ENCODE measurements at regions not wholly inside any gene's neighbourhood (a gene's known extent, or its start where the extent isn't known, plus 50 kb on each side); places are given as distances from the start of the nearest gene placed in this dataset.
A peak's percentile ranks its signal among the peaks of the same experiment; 100 is the strongest.

- no peak overlapping the region for H3K4me3 ChIP-seq (ENCODE audit: low read depth, low read length)
- TF ChIP-seq, protein P1, sequence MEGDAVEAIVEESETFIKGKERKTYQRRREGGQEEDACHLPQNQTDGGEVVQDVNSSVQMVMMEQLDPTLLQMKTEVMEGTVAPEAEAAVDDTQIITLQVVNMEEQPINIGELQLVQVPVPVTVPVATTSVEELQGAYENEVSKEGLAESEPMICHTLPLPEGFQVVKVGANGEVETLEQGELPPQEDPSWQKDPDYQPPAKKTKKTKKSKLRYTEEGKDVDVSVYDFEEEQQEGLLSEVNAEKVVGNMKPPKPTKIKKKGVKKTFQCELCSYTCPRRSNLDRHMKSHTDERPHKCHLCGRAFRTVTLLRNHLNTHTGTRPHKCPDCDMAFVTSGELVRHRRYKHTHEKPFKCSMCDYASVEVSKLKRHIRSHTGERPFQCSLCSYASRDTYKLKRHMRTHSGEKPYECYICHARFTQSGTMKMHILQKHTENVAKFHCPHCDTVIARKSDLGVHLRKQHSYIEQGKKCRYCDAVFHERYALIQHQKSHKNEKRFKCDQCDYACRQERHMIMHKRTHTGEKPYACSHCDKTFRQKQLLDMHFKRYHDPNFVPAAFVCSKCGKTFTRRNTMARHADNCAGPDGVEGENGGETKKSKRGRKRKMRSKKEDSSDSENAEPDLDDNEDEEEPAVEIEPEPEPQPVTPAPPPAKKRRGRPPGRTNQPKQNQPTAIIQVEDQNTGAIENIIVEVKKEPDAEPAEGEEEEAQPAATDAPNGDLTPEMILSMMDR (IDR thresholded peaks at IDR 0.05; ENCODE audit: low read depth, low read length), result no peak
- in situ Hi-C loops (cut with HindIII; ENCODE audit: low sequenced_read_pairs), result no loop called here
- no peak for DNase-seq (ENCODE audit: low read depth, low spot score)
Observed at GRCh38 chr15:38698254-38698653, 133.6 kb upstream of the RASGRP1 start.

GRCh38 chr15:38699633-38700230 lies 135.1 kb upstream of the RASGRP1 start:
- H3K4me3 ChIP-seq (ENCODE audit: low read depth, low read length), result no peak overlapping the region
- in situ Hi-C loops (cut with HindIII; ENCODE audit: low sequenced_read_pairs), result no loop called here
- peak; percentile 58 for DNase-seq (ENCODE audit: low read depth, low spot score)
- TF ChIP-seq, protein P1 (IDR thresholded peaks at IDR 0.05; ENCODE audit: low read depth, low read length), result peak; percentile 93

GRCh38 chr15:38701149-38701548 lies 136.5 kb upstream of the RASGRP1 start:
- TF ChIP-seq, protein P1 (IDR thresholded peaks at IDR 0.05; ENCODE audit: low read depth, low read length), result no peak
- no peak overlapping the region for H3K4me3 ChIP-seq (ENCODE audit: low read depth, low read length)
- DNase-seq (ENCODE audit: low read depth, low spot score), result no peak
- in situ Hi-C loops (cut with HindIII; ENCODE audit: low sequenced_read_pairs), result no loop called here

DNA sequence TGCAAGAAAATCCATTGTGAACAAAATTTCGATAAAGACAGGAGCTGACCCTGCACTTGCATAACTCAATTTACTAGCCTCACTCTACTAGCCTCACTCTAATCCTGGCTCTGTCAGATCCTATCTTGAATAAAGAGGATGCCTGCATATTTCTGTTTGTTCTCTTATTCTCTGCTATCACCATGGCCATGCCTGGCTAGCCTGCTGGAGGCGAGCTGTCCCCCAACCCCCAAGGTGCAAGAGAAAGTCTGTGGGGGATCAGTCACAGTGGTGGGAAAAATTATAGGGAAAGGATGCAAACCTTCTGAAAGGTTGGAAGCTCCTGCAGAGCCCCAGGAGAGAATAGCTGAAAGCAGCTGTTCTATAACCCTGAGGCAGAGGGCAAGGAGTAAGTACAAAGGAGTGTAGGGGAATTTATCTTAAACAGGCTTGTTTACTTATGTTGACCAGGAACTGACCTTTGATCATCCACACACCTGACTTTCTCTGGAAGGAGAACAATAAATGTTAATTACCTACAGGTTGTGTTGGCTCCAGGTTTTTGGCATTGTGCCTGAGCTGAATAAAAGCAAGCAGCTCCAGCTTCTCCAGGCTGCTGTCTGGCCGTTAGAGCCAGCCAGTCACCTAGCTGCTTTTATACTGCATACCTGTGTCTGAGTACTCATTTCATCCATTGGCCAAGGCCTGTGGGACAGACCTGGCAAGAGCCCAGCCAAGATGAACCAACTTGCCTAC lies 137.7 kb upstream of the RASGRP1 start:
- TF ChIP-seq, protein P1 (IDR thresholded peaks at IDR 0.05; ENCODE audit: low read depth, low read length), result no peak
- in situ Hi-C loops (cut with HindIII; ENCODE audit: low sequenced_read_pairs), result no loop called here
- H3K4me3 ChIP-seq (ENCODE audit: low read depth, low read length), result no peak overlapping the region
- DNase-seq (ENCODE audit: low read depth, low spot score), result no peak

DNA sequence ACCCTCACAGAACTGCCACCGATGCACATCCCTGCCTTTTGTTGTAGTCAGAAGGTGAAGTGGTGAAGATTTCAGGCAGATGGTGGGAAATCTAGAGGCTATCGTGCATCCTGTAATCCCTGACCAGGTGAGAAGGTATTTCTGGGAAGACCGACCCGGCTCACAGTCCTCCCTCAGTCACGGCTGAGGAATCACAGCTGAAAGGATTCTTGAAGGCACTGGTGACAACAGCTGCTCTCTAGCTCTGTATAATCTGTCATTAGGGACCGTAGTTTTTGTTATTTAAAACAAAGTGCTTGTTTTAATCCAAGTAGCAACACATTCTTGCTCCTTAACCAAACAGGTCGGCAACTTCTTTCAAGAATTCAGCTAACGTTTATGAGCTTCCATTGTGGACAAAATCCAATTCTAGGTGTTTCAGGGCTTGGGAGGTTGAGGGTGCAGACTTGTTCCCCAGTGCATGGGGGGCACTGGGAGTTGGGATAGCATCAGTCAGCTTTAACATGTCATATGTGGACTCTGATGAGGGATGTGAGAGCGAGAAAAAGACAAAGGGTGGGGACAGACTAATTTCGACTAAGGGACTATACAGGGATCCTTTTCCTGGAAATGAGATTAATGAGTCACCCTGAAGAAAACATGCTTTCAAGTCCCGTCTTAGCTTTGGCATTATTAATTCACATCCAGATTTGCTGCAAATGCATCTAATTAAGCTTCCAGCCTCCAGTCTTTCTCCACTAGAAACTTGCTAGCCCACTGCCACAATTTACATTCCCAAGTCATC lies 141.0 kb upstream of the RASGRP1 start:
- DNase-seq (ENCODE audit: low read depth, low spot score), result no peak
- TF ChIP-seq, protein P1 (IDR thresholded peaks at IDR 0.05; ENCODE audit: low read depth, low read length), result no peak
- in situ Hi-C loops (cut with HindIII; ENCODE audit: low sequenced_read_pairs), result no loop called here
- no peak overlapping the region for H3K4me3 ChIP-seq (ENCODE audit: low read depth, low read length)

GRCh38 chr15:38706956-38707355 lies 142.3 kb upstream of the RASGRP1 start:
- no peak overlapping the region for H3K4me3 ChIP-seq (ENCODE audit: low read depth, low read length)
- in situ Hi-C loops (cut with HindIII; ENCODE audit: low sequenced_read_pairs), result no loop called here
- TF ChIP-seq, protein P1 (IDR thresholded peaks at IDR 0.05; ENCODE audit: low read depth, low read length), result no peak
- DNase-seq (ENCODE audit: low read depth, low spot score), result no peak

Measured in astrocyte of the spinal cord (primary cell).